Neutrophil (primary cell): ENCODE measurements at regions not wholly inside any gene's neighbourhood (a gene's known extent, or its start where the extent isn't known, plus 50 kb on each side); places are given as distances from the start of the nearest gene placed in this dataset.

Experiments used
- H3K27ac ChIP-seq: fragments of 200-600 bp; sonication (generic); 2 replicates; pipeline ENCODE4 v1.5.1; 2016; ENCODE audit warnings: mild to moderate bottlenecking, moderate library complexity
- H3K27me3 ChIP-seq: fragments of 200-600 bp; sonication (generic); 2 replicates; pipeline ENCODE4 v1.6.0; 2016; ENCODE audit warnings: mild to moderate bottlenecking
- H3K36me3 ChIP-seq: fragments of 200-600 bp; sonication (generic); 2 replicates; pipeline ENCODE4 v1.5.1; 2017
- H3K4me1 ChIP-seq, 2 experiments: fragments of 200-600 bp in 1 of 2; sonication (generic) in 1 of 2; 1 replicate in 1 of 2; 2 replicates in 1 of 2; pipeline versions ENCODE4 v1.5.1 to v1.6.1; 2013 to 2016; ENCODE audit warnings: low read depth in 1 of 2, low read length in 1 of 2, mild to moderate bottlenecking in 1 of 2, moderate library complexity in 1 of 2; ENCODE audit not compliant: control insufficient read depth in 1 of 2, insufficient read depth in 1 of 2
- H3K4me3 ChIP-seq, 2 experiments: fragments of 200-600 bp in 1 of 2; sonication (generic) in 1 of 2; 1 replicate in 1 of 2; 2 replicates in 1 of 2; pipeline ENCODE4 v1.5.1; 2013 to 2016; ENCODE audit warnings: low read depth in 1 of 2, low read length in 1 of 2, mild to moderate bottlenecking in 1 of 2, moderate library complexity in 1 of 2
- H3K9me3 ChIP-seq: fragments of 200-600 bp; sonication (generic); 2 replicates; pipeline ENCODE4 v1.5.1; 2016
- CTCF ChIP-seq: fragments of 200-600 bp; sonication (generic); IDR thresholded peaks from 2 replicates; pipeline ENCODE4 v1.5.1; 2016; ENCODE audit warnings: antibody characterized with exemption

- no peaks in the 10 kb centered on the region for H3K9me3 ChIP-seq
- H3K4me1 ChIP-seq, result no peaks in the 10 kb centered on the region
- no peak overlapping the region for H3K27ac ChIP-seq
- H3K4me3 ChIP-seq, result no peak overlapping the region
- H3K36me3 ChIP-seq, result no peaks in the 10 kb centered on the region
- TF ChIP-seq CTCF, result no peak
- H3K27me3 ChIP-seq, result no peaks in the 10 kb centered on the region
Observed at GRCh38 chr1:57883642-57883995, 459.8 kb upstream of the DAB1 start.

- H3K4me3 ChIP-seq, result no peak overlapping the region
- no peaks in the 10 kb centered on the region for H3K27me3 ChIP-seq
- no peak overlapping the region for H3K27ac ChIP-seq
- H3K36me3 ChIP-seq, result no peaks in the 10 kb centered on the region
- no peak for TF ChIP-seq CTCF
- H3K9me3 ChIP-seq, result no peaks in the 10 kb centered on the region
- no peaks in the 10 kb centered on the region for H3K4me1 ChIP-seq
Observed at GRCh38 chr1:57882934-57883641, 459.2 kb upstream of the DAB1 start.

GRCh38 chr1:57882072-57882471 is 458.2 kb upstream of the DAB1 start:
- Histone ChIP-seq H3K4me3 (no peak overlapping the region), H3K36me3 (no peaks in the 10 kb centered on the region), H3K27ac (no peak overlapping the region), H3K27me3 (no peaks in the 10 kb centered on the region), H3K9me3 (no peaks in the 10 kb centered on the region), H3K4me1 (no peaks in the 10 kb centered on the region)
- TF ChIP-seq CTCF, result no peak

GRCh38 chr1:57881639-57882038 is 457.8 kb upstream of the DAB1 start:
- H3K27me3 ChIP-seq, result no peaks in the 10 kb centered on the region
- H3K4me3 ChIP-seq, result no peak overlapping the region
- TF ChIP-seq CTCF, result no peak
- H3K27ac ChIP-seq, result no peak overlapping the region
- H3K4me1 ChIP-seq, result no peaks in the 10 kb centered on the region
- no peaks in the 10 kb centered on the region for H3K9me3 ChIP-seq
- H3K36me3 ChIP-seq, result no peaks in the 10 kb centered on the region

GRCh38 chr1:57879700-57880099 is 455.8 kb upstream of the DAB1 start:
- H3K36me3 ChIP-seq, result no peaks in the 10 kb centered on the region
- H3K4me3 ChIP-seq, result no peak overlapping the region
- no peaks in the 10 kb centered on the region for H3K4me1 ChIP-seq
- H3K9me3 ChIP-seq, result no peaks in the 10 kb centered on the region
- no peak overlapping the region for H3K27ac ChIP-seq
- H3K27me3 ChIP-seq, result no peaks in the 10 kb centered on the region
- no peak for TF ChIP-seq CTCF
